NOMO-1 treated with DMSO at 0.1 percent for 48 hours (cell line): ENCODE measurements at regions not wholly inside any gene's neighbourhood (a gene's known extent, or its start where the extent isn't known, plus 50 kb on each side); places are given as distances from the start of the nearest gene placed in this dataset.
A peak's percentile ranks its signal among the peaks of the same experiment; 100 is the strongest.

ENCODE experiments used
- DNase-seq: peaks from one replicate; lab custom pipeline; 2025; ENCODE audit not compliant: unreplicated experiment; lab: John Stamatoyannopoulos, UW

DNA sequence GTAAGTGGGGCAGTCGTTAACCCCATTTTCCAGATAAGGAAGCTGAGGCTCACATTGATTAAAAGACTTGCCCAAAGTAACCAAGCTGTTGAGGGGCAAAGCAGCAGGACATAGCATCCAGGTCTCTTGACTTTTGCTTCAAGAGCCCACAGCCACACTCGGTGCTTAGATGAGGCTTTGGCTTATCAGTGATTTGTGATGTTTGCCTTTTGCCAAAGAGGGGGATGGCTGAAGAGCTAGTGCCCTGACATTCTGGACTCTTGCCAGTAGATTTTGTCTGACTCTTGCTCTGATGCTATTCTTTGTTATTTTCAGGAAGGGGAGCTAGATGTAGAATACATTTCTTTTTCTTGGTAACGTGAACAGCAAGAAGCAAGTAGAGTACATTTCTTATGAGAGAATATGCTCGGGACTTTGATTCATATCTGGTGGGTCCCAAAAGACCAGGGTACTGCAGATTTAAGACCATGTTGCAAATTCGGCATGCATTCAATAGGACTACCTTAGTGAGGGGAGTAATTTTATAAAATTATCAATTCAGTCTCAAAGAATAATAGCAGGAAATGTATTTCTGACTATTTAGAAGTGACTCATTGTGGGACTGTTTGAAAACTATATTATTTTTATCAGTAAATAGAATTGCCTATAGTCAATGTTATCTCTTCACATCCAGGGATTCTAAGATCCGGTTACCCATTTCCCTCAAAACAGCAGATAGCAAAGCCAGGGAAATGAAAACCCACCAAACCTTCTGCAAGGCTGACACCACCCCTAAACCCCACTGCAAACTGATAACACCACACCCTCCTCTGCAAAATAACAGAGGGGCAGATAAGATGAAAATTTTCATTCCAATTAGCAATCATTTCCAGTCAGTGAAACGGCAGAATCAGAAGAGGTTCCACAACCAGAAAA, 180.0 kb upstream of the BMPER start:
- DNase-seq, result no peak

DNA sequence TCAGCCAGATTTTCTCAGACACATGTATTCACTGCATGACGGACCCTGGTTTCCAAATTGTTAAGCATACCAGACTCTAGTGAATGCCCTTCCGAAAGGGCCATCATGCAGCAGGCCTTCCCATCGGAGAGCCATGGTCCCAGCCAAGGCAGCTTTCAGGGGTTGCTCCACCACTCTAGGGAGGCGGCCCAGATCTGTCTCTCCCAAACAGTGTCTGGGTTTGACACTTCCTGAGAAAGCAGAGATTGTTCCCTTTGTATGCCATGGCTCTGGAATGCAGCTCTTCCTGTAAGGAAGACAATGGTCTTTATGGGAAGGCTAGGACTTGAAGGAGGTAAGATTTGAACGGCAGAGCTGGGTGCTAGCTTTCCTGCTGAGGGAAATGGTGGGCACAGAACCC, 178.8 kb upstream of the BMPER start:
- no peak for DNase-seq

GRCh38 chr7:33727315-33727714, 178.0 kb upstream of the BMPER start:
- DNase-seq, result no peak

- no peak for DNase-seq
These were observed 176.3 kb upstream of the BMPER start for GRCh38 chr7:33728873-33729551.

GRCh38 chr7:33729726-33730125, 175.6 kb upstream of the BMPER start:
- DNase-seq, result no peak

DNA sequence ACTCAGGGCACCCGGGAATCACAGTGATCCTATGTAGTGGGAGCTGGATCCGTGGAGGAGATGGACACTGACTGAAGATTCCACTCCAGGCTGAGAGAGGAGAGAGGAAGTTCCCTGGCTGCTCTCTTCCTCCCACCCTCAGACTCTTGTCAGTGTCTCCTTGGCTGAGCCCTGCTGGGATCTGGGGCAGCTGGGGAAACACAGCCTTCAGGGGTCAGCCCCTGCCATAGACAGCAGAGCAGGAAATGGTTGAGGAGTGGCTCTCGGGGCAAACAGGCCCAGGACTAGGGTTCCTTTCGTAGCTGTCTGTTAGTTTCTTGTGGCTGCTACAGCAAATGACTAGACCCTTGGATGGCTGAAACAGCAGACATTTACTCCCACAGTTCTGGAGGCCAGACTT, 174.4 kb upstream of the BMPER start:
- no peak for DNase-seq

DNA sequence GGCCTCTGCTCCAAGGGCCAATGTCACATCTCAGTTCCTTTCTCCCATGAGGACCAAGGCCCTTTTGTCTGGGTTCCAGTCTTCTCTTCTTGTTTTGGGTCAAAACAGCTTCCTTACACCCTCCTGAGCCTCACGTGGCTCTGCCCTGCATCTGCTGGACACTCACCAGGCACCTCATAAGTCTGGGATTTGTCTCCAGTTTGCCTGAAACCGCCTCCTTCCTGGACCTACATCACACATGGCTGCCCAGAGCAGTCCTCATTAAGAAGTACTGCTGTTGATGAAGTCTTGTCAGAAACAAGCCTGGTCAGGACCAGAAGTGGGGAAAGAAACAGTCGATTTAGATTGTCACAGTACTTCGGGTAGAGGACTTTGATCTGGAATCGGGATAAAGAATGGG, 173.4 kb upstream of the BMPER start:
- no peak for DNase-seq

DNA sequence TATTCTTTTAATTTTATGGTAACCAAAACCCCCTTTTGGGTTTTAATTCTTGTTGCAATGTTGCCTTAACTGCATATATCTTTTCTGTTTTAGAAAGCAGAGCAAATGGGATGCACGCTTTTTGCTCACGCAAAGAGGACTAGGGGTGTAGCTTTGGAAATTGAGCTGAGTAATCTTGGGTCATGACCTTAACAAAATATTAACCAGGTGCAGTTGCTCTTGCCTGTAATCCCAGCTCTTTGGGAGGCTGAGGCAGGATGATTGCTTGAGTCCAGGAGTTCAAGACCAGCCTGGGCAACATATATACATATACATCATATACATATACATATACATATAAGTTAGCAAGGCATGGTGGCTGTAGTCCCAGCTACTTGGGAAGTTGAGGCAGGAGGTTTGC, 172.9 kb upstream of the BMPER start:
- DNase-seq, result no peak

- DNase-seq, result no peak
These were observed 171.3 kb upstream of the BMPER start for GRCh38 chr7:33733870-33734650.

DNA sequence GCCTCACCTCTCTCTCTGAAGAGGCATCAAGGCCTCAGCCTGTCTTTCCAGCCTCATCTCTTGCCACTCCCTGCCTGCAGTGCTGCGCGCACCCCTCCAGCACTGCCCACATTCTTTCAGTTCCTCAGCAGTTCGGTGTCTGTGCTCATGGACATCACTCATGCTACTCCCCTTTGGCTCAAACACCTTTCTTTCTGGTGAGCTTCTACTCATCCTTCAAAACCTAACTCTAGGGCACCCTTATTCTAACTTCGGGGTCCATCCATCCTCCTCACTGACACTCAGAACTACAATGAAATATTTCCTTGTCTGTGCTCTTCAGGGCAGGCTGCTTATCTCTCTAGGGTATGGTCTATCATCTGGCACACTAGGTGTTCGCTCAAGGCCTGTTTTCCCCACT, 169.9 kb upstream of the BMPER start:
- no peak for DNase-seq

DNA sequence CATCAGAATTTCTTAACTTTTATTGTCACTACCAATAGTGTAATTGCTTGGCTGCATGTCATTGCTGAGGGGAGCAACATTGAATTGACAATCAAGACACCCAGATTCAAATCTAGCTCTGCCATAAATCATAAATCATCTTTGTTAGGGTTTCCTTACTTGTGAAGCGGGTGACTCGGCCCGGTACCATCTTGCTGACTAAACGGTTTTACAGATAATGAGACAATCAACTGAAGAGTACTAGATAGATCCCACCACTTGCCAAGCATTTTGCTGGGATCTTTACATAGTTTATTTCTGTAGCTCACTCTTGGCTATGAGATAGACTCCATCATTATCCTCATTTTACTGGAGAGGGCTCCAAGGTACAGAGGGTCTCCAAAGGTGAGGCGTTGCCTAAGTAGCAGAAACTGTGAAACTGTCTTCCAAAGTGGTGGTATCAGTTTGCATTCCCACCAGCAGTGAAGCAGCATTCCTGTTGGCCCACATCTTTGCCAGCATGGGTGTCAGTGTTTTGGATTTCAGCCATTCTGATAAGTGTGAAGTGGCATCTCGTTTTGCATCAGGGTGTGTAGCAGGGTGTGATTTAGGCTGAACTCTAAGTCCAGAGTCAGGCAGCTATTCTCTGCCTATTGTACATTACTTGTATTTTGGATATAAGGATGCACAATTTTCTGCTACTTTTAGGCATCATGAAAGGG, 168.7 kb upstream of the BMPER start:
- DNase-seq, result no peak

DNA sequence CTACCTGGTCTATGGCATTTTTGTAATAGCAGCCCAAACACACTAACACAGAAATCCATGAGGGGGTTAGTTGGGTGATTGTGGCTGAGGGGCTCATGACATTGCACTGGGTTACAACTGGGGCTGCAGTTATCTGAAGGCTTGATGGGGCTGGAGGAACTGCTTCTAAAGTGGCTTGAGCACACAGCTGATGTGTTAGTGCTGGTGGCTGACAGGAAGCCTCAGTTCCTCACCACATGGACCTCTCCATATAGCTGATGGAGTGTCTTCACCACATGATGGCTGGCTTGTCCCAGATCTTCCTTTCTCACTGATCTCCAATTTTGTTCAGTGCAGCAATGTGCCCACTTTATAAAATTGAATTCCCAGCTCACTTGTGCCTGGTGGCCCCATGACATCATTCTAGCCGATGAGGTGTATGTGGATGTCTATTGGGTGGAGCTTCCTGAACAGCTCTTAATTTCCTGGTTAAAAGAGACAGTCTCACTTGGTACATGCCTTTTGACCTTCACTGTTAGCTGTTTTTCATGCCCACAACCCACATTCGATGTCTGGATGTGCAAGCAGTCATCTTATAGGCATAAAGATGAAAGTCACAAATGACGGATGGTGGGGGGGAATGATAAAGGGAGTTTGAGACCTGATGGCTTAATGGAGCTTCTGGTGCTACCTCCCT, 166.9 kb upstream of the BMPER start:
- no peak for DNase-seq

DNA sequence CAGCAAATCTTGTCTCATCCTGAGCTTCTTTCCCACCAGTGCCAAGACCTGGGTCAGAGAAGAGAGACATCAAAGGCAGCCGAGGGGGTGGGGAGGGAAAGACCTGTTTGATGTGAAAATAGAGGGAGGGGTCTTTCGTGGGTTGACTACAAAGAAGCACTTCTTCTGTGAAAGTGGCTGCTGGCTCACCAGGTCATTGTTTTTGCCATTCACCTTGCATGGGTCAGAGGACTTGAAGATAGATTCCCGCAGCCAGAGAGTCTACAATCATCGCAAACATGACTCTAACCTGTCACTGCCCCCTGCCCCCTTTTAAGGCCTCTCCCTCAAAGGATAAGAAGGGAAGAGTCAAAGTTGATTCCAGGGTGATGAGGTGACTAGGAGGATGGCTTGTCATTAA, 166.1 kb upstream of the BMPER start:
- no peak for DNase-seq

DNA sequence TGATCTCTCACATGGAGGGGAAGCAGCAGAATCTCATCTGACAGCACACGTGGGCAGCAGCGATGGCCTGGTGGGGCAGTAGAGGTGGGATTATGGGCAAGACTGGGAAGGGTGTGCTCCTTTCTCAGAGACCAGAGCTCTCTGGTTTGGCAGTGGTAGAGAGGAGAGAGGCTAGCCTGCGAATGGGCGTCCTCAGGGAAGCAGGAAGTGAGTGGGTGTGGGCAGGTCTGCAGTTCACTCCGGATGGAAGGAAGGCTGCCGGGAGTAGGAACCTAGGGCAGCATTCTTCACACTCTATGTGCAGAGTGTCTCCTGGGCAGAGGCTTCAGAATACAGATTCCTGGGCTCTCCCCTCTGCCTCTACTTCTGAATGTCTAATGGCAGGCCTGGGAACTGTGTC, 162.8 kb upstream of the BMPER start:
- no peak for DNase-seq

- no peak for DNase-seq
These were observed 162.2 kb upstream of the BMPER start for GRCh38 chr7:33742999-33743587.

DNA sequence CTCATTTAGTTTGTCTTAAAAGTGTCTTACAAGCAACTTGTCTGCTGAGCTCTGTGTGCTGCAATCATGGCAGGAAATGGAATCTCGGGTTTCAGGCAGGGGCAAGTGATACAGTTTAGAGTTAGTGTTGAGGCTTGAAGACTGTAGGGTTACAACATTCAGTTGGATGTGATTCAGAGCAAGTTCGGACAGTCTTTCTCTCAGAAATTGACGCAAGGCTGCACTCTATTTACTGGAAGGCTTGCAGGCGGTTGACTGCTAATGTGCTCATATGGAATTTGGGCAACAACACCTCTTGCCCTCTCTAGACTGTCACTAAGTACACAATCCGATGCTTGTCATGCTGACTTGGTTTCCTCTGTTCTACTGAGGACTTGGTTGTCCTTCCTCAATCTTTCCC, 161.7 kb upstream of the BMPER start:
- no peak for DNase-seq

DNA sequence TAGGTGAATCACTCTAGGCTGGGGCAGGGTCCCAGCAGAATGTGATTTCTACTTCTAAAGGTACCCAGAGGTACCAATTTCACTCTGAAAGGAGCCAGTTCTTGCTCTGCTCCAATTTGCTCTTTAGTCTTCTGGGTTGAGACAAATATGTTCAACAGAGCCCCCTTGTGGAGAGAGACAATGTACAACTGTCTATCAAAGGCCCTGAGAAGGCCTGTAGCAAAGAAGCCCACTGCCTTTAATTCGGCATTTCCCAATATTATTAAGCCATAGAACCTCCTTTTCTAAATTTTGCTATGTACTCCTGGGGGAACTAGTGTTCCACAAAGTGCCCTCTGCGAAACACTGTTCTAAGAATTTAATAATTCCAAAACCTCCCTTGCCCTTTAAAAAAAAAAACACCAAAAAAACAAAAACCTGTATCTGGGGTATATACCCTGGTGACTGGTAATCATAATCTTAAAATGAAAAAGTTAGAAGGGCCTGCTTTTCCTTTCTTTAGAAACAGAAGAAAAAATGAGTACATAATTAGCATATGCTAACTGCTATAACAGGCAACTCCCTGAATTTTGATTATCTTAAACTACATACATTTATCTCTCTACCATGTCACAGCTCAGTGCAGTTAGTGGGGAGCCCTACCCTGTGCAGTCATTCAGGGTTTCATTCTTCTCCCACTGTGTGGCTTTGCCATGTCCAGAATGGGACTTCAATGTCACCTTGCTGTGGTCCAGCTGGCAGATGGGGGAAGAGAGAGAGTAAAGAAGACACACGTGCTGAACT, 160.9 kb upstream of the BMPER start:
- peak; percentile 22 for DNase-seq

DNA sequence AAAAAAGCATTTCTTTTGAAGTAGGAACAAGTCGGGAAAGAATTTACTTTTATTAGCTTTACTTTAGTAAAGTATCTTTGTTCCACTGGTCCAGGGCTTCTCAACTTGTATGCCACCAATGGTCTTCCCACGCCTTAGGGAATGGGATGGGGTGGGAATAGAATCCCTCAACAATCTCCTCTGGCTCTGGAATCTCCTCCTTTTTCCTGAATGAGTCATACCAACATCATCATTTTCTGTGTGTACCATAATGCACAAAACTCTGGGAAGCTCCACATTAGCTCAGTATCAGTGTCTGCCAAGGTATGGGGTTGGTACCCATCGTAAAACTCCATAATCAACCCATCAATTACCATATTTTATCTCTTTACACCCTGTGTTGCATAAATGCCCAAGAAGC, 159.4 kb upstream of the BMPER start:
- DNase-seq, result no peak

DNA sequence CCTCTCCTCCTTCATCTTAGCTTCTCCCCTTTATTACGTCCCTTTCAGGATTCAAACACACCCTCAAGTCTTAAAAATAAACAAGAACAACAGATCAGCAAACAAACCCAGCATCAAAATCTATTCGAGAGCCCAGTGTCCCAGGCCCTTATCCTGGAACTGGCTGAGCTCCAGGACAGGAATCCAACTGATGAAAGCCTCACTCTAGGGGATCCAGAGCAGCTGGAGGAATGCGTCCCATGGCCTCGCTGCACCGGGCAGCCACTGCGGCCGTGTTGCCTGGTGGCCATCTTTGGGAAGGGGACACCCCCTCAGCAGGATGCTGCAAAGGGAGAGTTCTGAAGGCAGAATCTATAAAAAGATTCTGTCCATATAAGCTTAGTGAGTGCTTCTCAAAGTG, 156.5 kb upstream of the BMPER start:
- no peak for DNase-seq
